ENCODE measurements at regions not wholly inside any gene's neighbourhood (a gene's known extent, or its start where the extent isn't known, plus 50 kb on each side); places are given as distances from the start of the nearest gene placed in this dataset.

- H3K4me3 ChIP-seq (ENCODE audit: low read depth, low read length): no peak overlapping the region
These were observed 2126.9 kb upstream of the CELF4 start for GRCh38 chr18:39692367-39693015.

- no peak overlapping the region for H3K4me3 ChIP-seq (ENCODE audit: low read depth, low read length)
These were observed 2119.8 kb upstream of the CELF4 start for GRCh38 chr18:39685303-39685902.

GRCh38 chr18:39681061-39681460 lies 2115.5 kb upstream of the CELF4 start:
- H3K4me3 ChIP-seq (ENCODE audit: low read depth, low read length): no peak overlapping the region

GRCh38 chr18:39675906-39676305 lies 2110.3 kb upstream of the CELF4 start:
- H3K4me3 ChIP-seq (ENCODE audit: low read depth, low read length): no peak overlapping the region

- H3K4me3 ChIP-seq (ENCODE audit: low read depth, low read length): no peak overlapping the region
These were observed 2109.8 kb upstream of the CELF4 start for GRCh38 chr18:39675368-39675767.

- H3K4me3 ChIP-seq (ENCODE audit: low read depth, low read length): no peak overlapping the region
These were observed 2106.6 kb upstream of the CELF4 start for GRCh38 chr18:39672171-39672570.

- no peak overlapping the region for H3K4me3 ChIP-seq (ENCODE audit: low read depth, low read length)
These were observed 2102.3 kb upstream of the CELF4 start for GRCh38 chr18:39667905-39668304.

- H3K4me3 ChIP-seq (ENCODE audit: low read depth, low read length): no peak overlapping the region
These were observed 2100.9 kb upstream of the CELF4 start for GRCh38 chr18:39666541-39666940.

GRCh38 chr18:39661856-39662366 lies 2096.3 kb upstream of the CELF4 start:
- H3K4me3 ChIP-seq (ENCODE audit: low read depth, low read length): no peak overlapping the region

- H3K4me3 ChIP-seq (ENCODE audit: low read depth, low read length): no peak overlapping the region
These were observed 2094.5 kb upstream of the CELF4 start for GRCh38 chr18:39660141-39660540.

GRCh38 chr18:39655341-39655740 lies 2089.7 kb upstream of the CELF4 start:
- no peak overlapping the region for H3K4me3 ChIP-seq (ENCODE audit: low read depth, low read length)

- H3K4me3 ChIP-seq (ENCODE audit: low read depth, low read length): no peak overlapping the region
These were observed 2087.6 kb upstream of the CELF4 start for GRCh38 chr18:39653221-39653620.

- H3K4me3 ChIP-seq (ENCODE audit: low read depth, low read length): no peak overlapping the region
These were observed 2083.0 kb upstream of the CELF4 start for GRCh38 chr18:39648616-39649015.

GRCh38 chr18:39647627-39648534 lies 2082.3 kb upstream of the CELF4 start:
- no peak overlapping the region for H3K4me3 ChIP-seq (ENCODE audit: low read depth, low read length)

GRCh38 chr18:39638224-39638623 lies 2072.6 kb upstream of the CELF4 start:
- H3K4me3 ChIP-seq (ENCODE audit: low read depth, low read length): no peak overlapping the region

- no peak overlapping the region for H3K4me3 ChIP-seq (ENCODE audit: low read depth, low read length)
These were observed 2071.3 kb upstream of the CELF4 start for GRCh38 chr18:39636931-39637330.

- no peak overlapping the region for H3K4me3 ChIP-seq (ENCODE audit: low read depth, low read length)
These were observed 2070.4 kb upstream of the CELF4 start for GRCh38 chr18:39635966-39636365.

GRCh38 chr18:39635192-39635591 lies 2069.6 kb upstream of the CELF4 start:
- no peak overlapping the region for H3K4me3 ChIP-seq (ENCODE audit: low read depth, low read length)

GRCh38 chr18:39627936-39628335 lies 2062.3 kb upstream of the CELF4 start:
- no peak overlapping the region for H3K4me3 ChIP-seq (ENCODE audit: low read depth, low read length)

- H3K4me3 ChIP-seq (ENCODE audit: low read depth, low read length): no peak overlapping the region
These were observed 2059.4 kb upstream of the CELF4 start for GRCh38 chr18:39624961-39625360.

GRCh38 chr18:39622431-39622830 lies 2056.8 kb upstream of the CELF4 start:
- no peak overlapping the region for H3K4me3 ChIP-seq (ENCODE audit: low read depth, low read length)
